Left lung (tissue), 4 donors: ENCODE measurements at regions not wholly inside any gene's neighbourhood (a gene's known extent, or its start where the extent isn't known, plus 50 kb on each side); places are given as distances from the start of the nearest gene placed in this dataset.

Experiments
- ATAC-seq: fragments of 200-7000 bp; cut with Tn5 transposase; one replicate; pipeline ENCODE4 v1.9.1; 2020; ENCODE audit warnings: moderate library complexity
- DNase-seq, 4 donors: peaks; one replicate each; pipeline ENCODE4 v3.0.0-alpha.2; 2013 to 2020
- H3K27ac ChIP-seq, 2 donors: fragments of 200-600 bp; sonication (generic) in 1 of 2; one replicate each; pipeline versions ENCODE4 v1.5.0 to v1.8.0; 2020 to 2021
- H3K27me3 ChIP-seq, 2 donors: fragments of 200-600 bp; sonication (generic) in 1 of 2; one replicate each; pipeline versions ENCODE4 v1.5.0 to v1.8.0; 2020 to 2021
- H3K36me3 ChIP-seq, 2 donors: fragments of 200-600 bp; sonication (generic) in 1 of 2; one replicate each; pipeline versions ENCODE4 v1.5.0 to v1.8.0; 2020 to 2021
- H3K4me1 ChIP-seq, 2 donors: fragments of 200-600 bp; one replicate each; pipeline ENCODE4 v1.8.0; 2021
- H3K4me3 ChIP-seq, 2 donors: fragments of 200-600 bp; sonication (generic) in 1 of 2; one replicate each; pipeline versions ENCODE4 v1.5.0 to v1.8.0; 2020 to 2021; ENCODE audit warnings: mild to moderate bottlenecking in 1 of 2
- H3K9me3 ChIP-seq, 2 donors: fragments of 200-600 bp; sonication (generic) in 1 of 2; one replicate each; pipeline versions ENCODE4 v1.5.0 to v1.8.0; 2020 to 2021
- intact Hi-C, 2 donors: fragments of 100-400 bp; cut with DNase I; formaldehyde crosslinking; loops; one replicate each; pipeline versions ENCODE4 v1.11.2 to v1.14.2; 2022
- TF ChIP-seq, protein P1 (sequence below), 2 donors: fragments of 200-600 bp; sonication (generic) in 1 of 2; IDR thresholded peaks; one replicate each; pipeline versions ENCODE4 v1.5.0 to v1.8.0; 2021; ENCODE audit warnings: antibody characterized with exemption in 2 of 2
- donor health status: DM: no; HTN: yes; CAD: no.
- donor health status: DM: no; HTN: no; CAD: no.

DNA sequence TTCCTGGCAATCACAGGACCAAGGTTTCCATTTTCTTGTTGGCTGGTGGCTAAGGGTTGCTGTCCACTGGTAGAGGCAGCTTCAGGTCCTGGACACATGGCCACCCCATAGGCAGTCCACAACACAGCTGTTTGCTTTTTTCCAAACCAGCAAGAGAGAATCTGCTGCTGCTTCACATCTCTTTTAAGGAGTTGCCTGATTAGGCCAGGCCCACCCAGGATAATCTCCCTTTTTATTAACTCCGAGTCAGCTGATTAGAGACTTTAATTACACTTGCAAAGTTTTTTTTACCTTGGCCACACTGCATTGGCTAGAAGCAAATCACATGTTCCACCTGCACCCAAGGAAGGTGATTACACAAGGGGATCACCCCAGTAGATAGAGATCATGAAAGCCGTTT, 106.6 kb upstream of the IRX6 start:
- H3K4me1 ChIP-seq = no peaks in the 10 kb centered on the region
- DNase-seq (no peak), ATAC-seq (no peak)
- TF ChIP-seq, protein P1, sequence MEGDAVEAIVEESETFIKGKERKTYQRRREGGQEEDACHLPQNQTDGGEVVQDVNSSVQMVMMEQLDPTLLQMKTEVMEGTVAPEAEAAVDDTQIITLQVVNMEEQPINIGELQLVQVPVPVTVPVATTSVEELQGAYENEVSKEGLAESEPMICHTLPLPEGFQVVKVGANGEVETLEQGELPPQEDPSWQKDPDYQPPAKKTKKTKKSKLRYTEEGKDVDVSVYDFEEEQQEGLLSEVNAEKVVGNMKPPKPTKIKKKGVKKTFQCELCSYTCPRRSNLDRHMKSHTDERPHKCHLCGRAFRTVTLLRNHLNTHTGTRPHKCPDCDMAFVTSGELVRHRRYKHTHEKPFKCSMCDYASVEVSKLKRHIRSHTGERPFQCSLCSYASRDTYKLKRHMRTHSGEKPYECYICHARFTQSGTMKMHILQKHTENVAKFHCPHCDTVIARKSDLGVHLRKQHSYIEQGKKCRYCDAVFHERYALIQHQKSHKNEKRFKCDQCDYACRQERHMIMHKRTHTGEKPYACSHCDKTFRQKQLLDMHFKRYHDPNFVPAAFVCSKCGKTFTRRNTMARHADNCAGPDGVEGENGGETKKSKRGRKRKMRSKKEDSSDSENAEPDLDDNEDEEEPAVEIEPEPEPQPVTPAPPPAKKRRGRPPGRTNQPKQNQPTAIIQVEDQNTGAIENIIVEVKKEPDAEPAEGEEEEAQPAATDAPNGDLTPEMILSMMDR (IDR thresholded peaks at IDR 0.05) = no peak
- intact Hi-C loops = no loop called here
- H3K9me3 ChIP-seq = no peaks in the 10 kb centered on the region
- no peaks in the 10 kb centered on the region for H3K36me3 ChIP-seq
- no peak overlapping the region for H3K27ac ChIP-seq
- no peak overlapping the region for H3K4me3 ChIP-seq
- no peaks in the 10 kb centered on the region for H3K27me3 ChIP-seq

- ATAC-seq = no peak
- TF ChIP-seq, protein P1 (IDR thresholded peaks at IDR 0.05) = no peak
- Histone ChIP-seq H3K27me3 (no peaks in the 10 kb centered on the region), H3K36me3 (no peaks in the 10 kb centered on the region), H3K27ac (no peak overlapping the region), H3K4me3 (no peak overlapping the region), H3K4me1 (no peaks in the 10 kb centered on the region), H3K9me3 (peaks cover 0 to 12% of the 10 kb centered on the region in 2 donors)
- DNase-seq = no peak
- intact Hi-C loops = no loop called here
Measured at GRCh38 chr16:55221836-55222235, 102.2 kb upstream of the IRX6 start.

DNA sequence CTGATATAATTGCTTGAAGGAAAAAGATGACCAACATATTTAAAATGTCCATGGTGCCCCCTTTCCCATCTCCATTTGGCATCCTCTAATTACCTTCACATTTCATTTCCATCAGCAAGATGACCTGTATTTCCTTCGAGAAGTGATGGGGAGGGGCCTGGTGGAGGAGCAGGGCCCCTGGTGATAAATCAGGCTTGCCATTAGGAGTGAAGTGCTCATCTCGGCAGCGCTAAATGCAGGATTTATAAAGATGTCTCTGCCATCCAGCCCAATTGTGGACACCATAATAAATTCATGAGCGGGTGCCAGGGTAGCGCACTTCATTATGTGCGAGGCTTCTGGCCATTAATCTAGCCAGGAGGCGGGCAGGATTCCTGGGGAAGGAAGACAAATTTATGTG, 101.5 kb upstream of the IRX6 start:
- Histone ChIP-seq H3K27me3 (no peaks in the 10 kb centered on the region), H3K36me3 (no peaks in the 10 kb centered on the region), H3K27ac (no peak overlapping the region), H3K4me3 (no peak overlapping the region), H3K4me1 (no peaks in the 10 kb centered on the region), H3K9me3 (peaks cover 0 to 12% of the 10 kb centered on the region in 2 donors)
- TF ChIP-seq, protein P1 (IDR thresholded peaks at IDR 0.05) = no peak
- DNase-seq = no peak
- no peak for ATAC-seq
- intact Hi-C loops = no loop called here

DNA sequence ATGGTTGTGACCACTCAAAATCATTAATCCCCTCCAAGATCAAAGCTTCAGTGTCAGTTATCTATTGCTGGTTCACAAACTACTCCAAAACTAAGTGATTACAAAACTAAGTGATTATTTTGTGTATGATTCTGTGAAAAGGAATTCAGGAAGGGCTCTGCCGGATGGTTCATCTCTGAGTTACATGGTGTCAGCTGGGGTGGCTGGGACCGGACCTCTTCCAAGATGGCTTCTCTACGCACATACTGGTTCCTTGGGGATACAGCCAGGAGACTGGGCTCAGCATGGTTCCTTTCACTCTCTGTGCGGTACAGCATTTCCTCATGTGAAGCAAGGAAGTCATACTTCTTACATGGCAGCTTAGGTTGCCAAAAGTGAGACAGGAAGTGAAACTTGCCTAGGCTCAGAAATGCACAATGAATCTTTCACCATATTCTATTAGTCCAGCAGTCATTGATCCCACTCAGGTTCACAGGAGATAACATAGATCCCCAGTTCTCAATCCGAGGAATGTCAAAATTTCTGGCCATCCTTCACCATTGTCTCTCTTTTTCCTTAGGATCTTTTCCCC, 97.9 kb upstream of the IRX6 start:
- peaks cover 0 to 12% of the 10 kb centered on the region in 2 donors for H3K9me3 ChIP-seq
- DNase-seq (no peak), ATAC-seq (no peak)
- H3K27ac ChIP-seq = no peak overlapping the region
- H3K27me3 ChIP-seq = no peaks in the 10 kb centered on the region
- TF ChIP-seq, protein P1 (IDR thresholded peaks at IDR 0.05) = no peak
- H3K4me1 ChIP-seq = no peaks in the 10 kb centered on the region
- no peak overlapping the region for H3K4me3 ChIP-seq
- H3K36me3 ChIP-seq = no peaks in the 10 kb centered on the region
- intact Hi-C loops = no loop called here

DNA sequence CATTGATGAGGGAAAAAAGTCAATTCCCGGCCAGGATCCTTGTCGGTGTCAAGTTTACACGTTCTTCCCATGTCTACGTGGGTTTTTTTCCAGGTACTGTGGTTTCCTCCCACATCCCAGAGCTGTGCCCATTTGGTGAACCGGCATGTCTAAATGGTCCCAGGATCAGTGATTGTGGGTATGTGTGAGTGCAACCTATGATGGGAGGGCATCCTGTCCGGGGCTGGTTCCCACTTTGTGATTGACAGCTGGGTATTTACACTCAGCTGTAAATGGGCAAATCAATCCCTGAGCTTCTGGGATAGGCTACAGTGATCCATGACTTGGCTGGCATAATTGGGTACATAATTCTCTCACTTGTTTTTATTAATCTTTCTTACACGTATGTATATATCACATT, 91.2 kb upstream of the IRX6 start:
- Histone ChIP-seq H3K9me3 (no peaks in the 10 kb centered on the region), H3K4me1 (no peaks in the 10 kb centered on the region), H3K27ac (no peak overlapping the region), H3K36me3 (no peaks in the 10 kb centered on the region), H3K4me3 (no peak overlapping the region), H3K27me3 (peaks cover 0 to 3% of the 10 kb centered on the region in 2 donors)
- TF ChIP-seq, protein P1 (IDR thresholded peaks at IDR 0.05) = no peak
- ATAC-seq = no peak
- DNase-seq = no peak
- intact Hi-C loops = no loop called here
